Epithelial cell of prostate (primary cell): ENCODE measurements at regions not wholly inside any gene's neighbourhood (a gene's known extent, or its start where the extent isn't known, plus 50 kb on each side); places are given as distances from the start of the nearest gene placed in this dataset.
"Not testable (repeated sequence)": the region's sequence is repeated elsewhere in the genome, so short reads cannot be mapped to it uniquely, and the experiment has no call there.

Experiments used
- DNase-seq: peaks from one replicate; pipeline ENCODE4 v3.0.0-alpha.2; 2011; ENCODE audit warnings: low read depth, low spot score
- H3K27ac ChIP-seq: fragments of 450-650 bp; 2 replicates; pipeline ENCODE4 v1.5.1; 2017; ENCODE audit warnings: mild to moderate bottlenecking

DNA sequence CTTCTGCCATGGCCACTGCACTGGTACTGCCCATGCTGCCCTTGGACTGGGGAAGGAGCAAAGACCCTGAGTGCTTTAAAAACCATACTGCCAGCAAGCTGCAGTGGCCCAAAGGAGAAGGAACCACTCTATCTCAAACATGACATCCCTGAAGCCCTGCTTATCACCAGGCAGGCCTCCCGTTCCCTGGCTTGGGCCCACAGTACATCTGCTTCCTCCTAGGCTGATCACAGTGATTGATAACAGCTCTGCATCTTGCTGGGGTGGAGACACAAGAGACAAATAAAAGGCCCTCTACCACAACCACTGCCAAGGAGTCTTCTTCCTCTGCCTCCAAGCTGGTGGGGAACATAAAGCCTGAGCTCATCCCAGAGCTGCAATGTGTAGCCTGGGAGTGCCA lies 567.5 kb downstream of the TRHDE start:
- no peak for DNase-seq
- no peak overlapping the region for H3K27ac ChIP-seq

DNA sequence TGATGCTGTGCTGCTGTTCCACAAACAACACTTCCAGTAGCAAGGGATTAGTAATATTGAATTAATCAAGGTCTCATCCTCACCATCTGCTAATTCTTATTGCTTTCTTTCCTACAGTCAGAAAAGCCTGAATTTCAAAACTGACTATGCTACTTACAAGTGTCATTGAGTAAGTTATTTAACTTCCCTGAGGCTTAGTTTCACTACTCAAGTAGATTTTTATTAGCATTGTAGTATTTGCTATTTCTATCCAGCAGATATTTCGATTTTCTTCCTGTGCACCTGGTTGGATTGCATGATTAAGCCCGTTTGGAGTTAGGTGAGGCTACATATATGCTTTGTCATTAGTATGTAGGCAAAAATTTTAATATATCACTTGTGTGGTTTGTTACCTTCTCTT lies 591.5 kb downstream of the TRHDE start:
- no peak for DNase-seq

DNA sequence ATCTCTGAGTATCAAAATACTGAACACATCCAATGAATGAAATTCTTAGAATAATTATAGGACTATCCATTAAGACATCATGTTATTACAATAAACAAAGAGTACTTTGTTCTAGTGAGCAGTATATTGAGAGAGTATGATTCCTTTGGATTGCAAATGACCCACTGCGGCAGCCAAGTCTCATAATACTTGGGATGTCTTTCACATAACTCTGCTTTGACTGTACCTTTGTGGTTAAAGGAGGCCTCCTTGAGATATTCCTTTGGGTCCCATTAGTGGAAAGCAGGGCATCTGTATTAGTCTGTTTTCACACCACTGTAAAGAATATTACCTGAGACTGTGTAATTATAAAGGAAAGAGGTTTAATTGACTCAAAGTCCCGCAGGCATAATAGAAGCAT lies 593.8 kb downstream of the TRHDE start:
- DNase-seq, result no peak
- no peak overlapping the region for H3K27ac ChIP-seq

More for the DNA sequence above, 591.5 kb downstream of the TRHDE start:
- no peak overlapping the region for H3K27ac ChIP-seq

GRCh38 chr12:72869024-72869423 lies 596.9 kb downstream of the TRHDE start:
- DNase-seq, result no peak
- no peak overlapping the region for H3K27ac ChIP-seq

DNA sequence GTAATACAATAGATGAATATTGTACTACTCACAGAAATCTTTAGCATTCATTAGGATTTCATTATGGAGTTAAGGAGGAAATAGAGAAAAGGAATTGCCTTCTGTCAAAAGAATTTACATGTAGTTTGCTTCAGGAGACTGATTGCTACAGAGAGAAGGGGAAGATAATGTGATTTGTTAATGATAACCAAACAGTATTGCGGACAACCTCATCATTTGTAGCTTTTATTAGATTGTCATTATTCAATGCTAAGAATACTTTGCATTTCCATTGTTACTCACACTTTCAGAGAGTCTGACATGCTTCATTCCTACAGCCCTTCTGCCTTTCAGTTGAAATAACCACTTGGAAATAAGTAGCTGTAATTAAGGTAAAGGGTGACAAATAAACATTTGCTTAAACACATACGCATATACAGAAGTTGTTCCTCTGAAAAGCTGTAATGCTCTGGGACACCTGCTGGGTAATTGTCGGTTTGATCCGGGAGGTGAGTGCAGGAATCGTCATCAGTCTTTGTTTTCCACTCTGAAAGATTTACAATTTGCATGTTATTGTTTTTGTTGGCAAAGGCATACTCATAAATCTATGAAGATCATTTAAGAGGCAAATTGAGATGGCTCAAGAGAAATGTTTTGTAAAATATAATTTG lies 600.2 kb downstream of the TRHDE start:
- H3K27ac ChIP-seq, result no peak overlapping the region

GRCh38 chr12:72872996-72873395 lies 600.8 kb downstream of the TRHDE start:
- H3K27ac ChIP-seq, result no peak overlapping the region
- DNase-seq, result no peak

More for the DNA sequence above, 600.2 kb downstream of the TRHDE start:
- DNase-seq, result no peak

DNA sequence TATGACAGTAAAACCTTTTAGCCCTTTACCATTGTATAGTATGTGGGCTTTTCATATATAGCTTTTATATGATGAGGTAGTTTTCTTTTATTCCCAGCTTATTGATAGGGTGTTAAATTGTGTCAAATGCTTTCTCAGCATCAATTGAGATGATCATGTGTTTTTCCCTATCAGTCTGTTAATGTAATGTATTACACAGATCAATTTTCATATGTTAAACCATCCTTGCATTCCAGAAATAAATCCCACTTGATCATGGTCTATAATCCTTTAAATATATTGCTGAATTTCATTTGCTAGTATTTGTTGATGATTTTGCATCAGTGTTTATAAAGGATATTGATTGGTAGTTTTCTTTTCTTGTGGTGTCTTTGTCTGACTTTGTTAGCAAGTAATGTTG lies 603.9 kb downstream of the TRHDE start:
- no peak overlapping the region for H3K27ac ChIP-seq

GRCh38 chr12:72888693-72889092 lies 616.5 kb downstream of the TRHDE start:
- H3K27ac ChIP-seq, result no peak overlapping the region
- no peak for DNase-seq

More for the DNA sequence above, 603.9 kb downstream of the TRHDE start:
- DNase-seq, result no peak

- H3K27ac ChIP-seq, result no peak overlapping the region
- no peak for DNase-seq
Observed at GRCh38 chr12:72889791-72890190, 617.6 kb downstream of the TRHDE start.

GRCh38 chr12:72901685-72902084 lies 629.5 kb downstream of the TRHDE start:
- no peak overlapping the region for H3K27ac ChIP-seq
- no peak for DNase-seq

GRCh38 chr12:72925716-72926115 lies 653.5 kb downstream of the TRHDE start:
- H3K27ac ChIP-seq, result no peak overlapping the region
- no peak for DNase-seq

DNA sequence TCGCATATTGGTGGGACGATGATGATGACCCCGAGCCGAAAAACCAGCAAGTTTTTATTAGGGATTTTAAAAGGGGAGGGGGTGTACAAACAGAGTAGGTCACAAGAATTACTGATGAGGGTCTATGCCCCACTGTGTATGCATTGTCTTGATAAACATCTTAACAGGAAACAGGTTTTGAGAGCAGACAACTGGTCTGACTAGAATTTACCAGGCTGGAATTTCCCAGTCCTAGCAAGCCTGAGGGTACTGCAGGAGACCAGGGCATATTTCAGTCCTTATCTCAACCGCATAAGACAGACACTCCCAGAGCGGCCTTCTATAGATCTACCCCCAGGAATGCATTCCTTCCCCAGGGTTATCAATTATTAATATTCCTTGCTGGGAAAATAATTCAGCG lies 659.7 kb downstream of the TRHDE start:
- not testable (repeated sequence) for H3K27ac ChIP-seq, DNase-seq

- H3K27ac ChIP-seq, result no peak overlapping the region
- DNase-seq, result no peak
Observed at GRCh38 chr12:72937486-72937885, 665.3 kb downstream of the TRHDE start.

- no peak for DNase-seq
- no peak overlapping the region for H3K27ac ChIP-seq
Observed at GRCh38 chr12:72957454-72957853, 685.3 kb downstream of the TRHDE start.

- H3K27ac ChIP-seq, result no peak overlapping the region
- DNase-seq, result no peak
Observed at GRCh38 chr12:72966684-72967083, 694.5 kb downstream of the TRHDE start.

DNA sequence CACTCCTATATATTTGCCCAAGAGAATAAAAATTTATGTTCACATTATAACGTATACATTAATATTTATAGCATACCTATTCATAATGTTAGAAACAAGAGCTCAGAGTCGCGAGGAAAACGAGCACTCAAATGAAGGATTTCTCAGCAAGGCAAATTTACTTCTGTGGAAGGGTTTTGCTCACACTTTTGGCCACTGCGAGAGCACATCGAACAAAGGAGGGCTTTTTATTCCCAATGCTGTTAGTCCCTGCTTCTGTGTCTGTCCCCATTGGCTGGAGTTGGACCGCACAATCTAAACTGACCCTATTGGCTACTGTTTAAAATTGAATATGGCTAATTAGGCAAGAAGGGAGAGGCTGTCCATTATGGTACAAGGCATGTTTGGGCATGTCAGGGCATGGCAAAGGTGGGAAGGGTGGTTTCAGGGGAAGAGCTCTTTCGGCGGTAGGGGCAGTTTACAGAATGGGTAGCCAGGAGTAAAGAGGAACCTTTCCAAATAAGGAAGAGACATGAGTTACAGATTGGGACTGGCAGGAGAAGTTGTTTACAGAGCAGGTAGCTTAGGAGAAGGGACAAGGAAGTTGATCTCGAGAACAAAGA lies 702.9 kb downstream of the TRHDE start:
- no peak overlapping the region for H3K27ac ChIP-seq
- DNase-seq, result no peak

DNA sequence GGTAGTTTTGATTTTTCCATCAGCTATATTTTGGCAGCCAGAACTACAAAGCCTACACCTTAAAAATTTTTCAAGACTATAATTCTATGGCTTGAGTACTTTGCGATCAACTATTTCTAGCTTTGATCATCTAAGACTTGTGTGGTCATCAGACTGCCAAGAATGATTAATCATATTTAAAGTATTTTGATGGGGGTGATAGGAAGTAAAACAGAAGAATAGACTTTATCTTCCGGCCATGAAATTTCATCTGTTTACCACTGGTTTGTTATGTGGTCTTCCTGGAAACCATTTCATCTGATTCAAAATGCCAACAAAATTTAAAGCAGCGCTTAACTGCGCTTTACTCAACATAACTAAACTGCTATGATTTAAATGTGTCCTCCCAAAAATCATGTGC lies 706.8 kb downstream of the TRHDE start:
- no peak for DNase-seq
- no peak overlapping the region for H3K27ac ChIP-seq

GRCh38 chr12:72982356-72982755 lies 710.2 kb downstream of the TRHDE start:
- DNase-seq, result no peak
- H3K27ac ChIP-seq, result no peak overlapping the region

- no peak overlapping the region for H3K27ac ChIP-seq
- DNase-seq, result no peak
Observed at GRCh38 chr12:72986963-72987362, 714.8 kb downstream of the TRHDE start.

DNA sequence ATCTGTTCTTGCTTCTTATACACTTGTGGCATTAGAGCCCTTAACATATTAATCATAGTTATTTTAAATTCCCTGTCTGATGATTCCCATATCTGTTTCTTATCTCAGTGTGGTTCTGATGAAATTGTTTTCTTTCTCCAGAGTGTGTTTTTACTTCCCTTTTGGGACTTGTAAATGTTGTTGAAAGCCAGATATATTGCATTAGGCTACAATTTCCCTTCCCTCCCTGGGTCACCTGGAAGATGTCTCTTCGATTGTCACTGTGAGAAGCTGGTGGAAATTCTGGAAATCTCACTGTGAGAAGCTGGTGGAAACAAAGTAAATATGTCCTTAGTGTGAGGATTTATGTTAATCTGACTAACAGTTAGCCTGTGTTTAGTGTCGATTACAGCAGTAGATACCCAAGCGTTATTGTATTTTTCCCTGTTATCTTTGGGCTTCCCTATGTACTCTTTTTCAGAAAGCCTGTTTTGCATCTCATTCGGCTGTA lies 717.3 kb downstream of the TRHDE start:
- DNase-seq, result no peak
- H3K27ac ChIP-seq, result no peak overlapping the region

DNA sequence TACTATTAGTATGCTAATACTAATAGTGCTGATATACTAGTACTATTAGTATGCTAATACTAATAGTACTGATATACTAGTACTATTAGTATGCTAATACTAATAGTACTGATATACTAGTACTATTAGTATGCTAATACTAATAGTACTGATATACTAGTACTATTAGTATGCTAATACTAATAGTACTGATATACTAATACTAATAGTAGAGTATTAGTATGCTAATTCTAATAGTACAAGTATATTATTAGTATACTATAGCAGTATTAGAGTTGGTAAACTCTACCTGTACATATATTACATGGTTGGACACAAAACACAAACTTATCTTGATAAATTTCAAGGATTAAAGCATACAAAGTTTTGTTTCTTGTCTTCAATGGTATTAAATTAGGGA lies 722.9 kb downstream of the TRHDE start:
- not testable (repeated sequence) for DNase-seq, H3K27ac ChIP-seq

GRCh38 chr12:72995616-72996015 lies 723.4 kb downstream of the TRHDE start:
- no peak overlapping the region for H3K27ac ChIP-seq
- DNase-seq, result no peak
